ENCODE measurements at regions not wholly inside any gene's neighbourhood (a gene's known extent, or its start where the extent isn't known, plus 50 kb on each side); places are given as distances from the start of the nearest gene placed in this dataset.

DNA sequence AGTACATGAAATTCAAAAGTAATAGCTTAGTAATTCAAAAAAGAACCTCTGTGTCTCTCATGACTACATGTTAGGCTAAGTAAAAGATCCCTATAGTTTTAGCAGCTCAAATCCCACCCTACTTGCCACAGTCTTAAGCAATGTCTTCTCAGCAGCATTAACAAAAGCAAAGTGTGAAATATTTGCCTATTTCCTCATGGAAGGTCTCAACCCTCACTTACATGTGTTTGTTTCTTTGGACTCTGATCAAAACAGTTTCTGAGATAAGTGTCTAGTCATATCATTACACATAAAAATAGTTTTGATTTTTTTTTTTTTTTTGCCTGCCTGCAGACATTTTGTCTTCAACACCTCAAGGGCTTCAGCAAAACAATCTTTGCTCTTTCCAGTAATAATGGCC lies 310.5 kb downstream of the CETN3 start:
- TF ChIP-seq, protein P1, sequence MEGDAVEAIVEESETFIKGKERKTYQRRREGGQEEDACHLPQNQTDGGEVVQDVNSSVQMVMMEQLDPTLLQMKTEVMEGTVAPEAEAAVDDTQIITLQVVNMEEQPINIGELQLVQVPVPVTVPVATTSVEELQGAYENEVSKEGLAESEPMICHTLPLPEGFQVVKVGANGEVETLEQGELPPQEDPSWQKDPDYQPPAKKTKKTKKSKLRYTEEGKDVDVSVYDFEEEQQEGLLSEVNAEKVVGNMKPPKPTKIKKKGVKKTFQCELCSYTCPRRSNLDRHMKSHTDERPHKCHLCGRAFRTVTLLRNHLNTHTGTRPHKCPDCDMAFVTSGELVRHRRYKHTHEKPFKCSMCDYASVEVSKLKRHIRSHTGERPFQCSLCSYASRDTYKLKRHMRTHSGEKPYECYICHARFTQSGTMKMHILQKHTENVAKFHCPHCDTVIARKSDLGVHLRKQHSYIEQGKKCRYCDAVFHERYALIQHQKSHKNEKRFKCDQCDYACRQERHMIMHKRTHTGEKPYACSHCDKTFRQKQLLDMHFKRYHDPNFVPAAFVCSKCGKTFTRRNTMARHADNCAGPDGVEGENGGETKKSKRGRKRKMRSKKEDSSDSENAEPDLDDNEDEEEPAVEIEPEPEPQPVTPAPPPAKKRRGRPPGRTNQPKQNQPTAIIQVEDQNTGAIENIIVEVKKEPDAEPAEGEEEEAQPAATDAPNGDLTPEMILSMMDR (IDR thresholded peaks at IDR 0.05): no peak
- TF ChIP-seq SIN3A (IDR thresholded peaks at IDR 0.05; ENCODE audit: borderline replicate concordance, insufficient read depth, low read depth, low read length) (no peak), POLR2AphosphoS5 (IDR thresholded peaks at IDR 0.05; ENCODE audit: low read depth, low read length) (no peak)
